Mesothelial cell of epicardium (in vitro differentiated cells): ENCODE measurements at regions not wholly inside any gene's neighbourhood (a gene's known extent, or its start where the extent isn't known, plus 50 kb on each side); places are given as distances from the start of the nearest gene placed in this dataset.

ENCODE experiments used
- DNase-seq, 2 experiments: peaks; one replicate each; pipeline ENCODE4 v3.0.0; 2021; ENCODE audit warnings: low spot score in 2 of 2; ENCODE audit not compliant: unreplicated experiment in 2 of 2
- H3K27ac Mint-ChIP-seq: 2 replicates; pipeline ENCODE4 v1.8.0; 2021; ENCODE audit warnings: mixed read lengths
- H3K27me3 Mint-ChIP-seq: 2 replicates; pipeline ENCODE4 v1.8.0; 2021; ENCODE audit warnings: low read depth, mixed read lengths
- H3K36me3 Mint-ChIP-seq: 2 replicates; pipeline ENCODE4 v1.8.0; 2021; ENCODE audit warnings: mixed read lengths
- H3K4me1 Mint-ChIP-seq: 2 replicates; pipeline ENCODE4 v1.8.0; 2021; ENCODE audit warnings: mixed read lengths
- H3K4me3 Mint-ChIP-seq: 2 replicates; pipeline ENCODE4 v1.8.0; 2021; ENCODE audit warnings: mild to moderate bottlenecking, moderate library complexity, mixed read lengths
- H3K9me3 Mint-ChIP-seq: 2 replicates; pipeline ENCODE4 v1.8.0; 2021; ENCODE audit warnings: mixed read lengths
- TF ChIP-seq, protein P1 (sequence below): fragments of 200-600 bp; sonication (generic); IDR thresholded peaks from one replicate; pipeline ENCODE4 v1.5.0; 2021; ENCODE audit warnings: antibody characterized with exemption; ENCODE audit not compliant: unreplicated experiment

DNA sequence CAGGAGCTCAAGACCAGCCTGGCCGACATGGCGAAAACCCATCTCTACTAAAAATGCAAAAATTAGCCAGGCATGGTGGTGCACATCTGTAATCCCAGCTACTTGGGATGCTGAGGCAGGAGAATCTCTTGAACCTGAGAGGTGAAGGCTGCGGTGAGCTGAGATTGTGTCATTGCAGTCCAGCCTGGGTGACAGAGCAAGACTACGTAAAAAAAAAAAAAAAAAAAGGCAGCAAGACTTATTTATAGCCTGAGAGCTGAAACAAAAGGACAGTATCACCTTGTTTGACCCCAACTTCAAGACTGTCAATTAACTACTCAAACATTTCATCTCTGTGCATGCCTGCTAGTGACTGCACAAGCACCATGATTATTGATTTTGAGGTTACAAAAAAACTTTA is 478.9 kb upstream of the GBE1 start:
- no peak overlapping the region for H3K4me3 Mint-ChIP-seq
- no peaks in the 10 kb centered on the region for H3K4me1 Mint-ChIP-seq
- DNase-seq: no peak
- no peaks in the 10 kb centered on the region for H3K9me3 Mint-ChIP-seq
- no peaks in the 10 kb centered on the region for H3K27me3 Mint-ChIP-seq
- TF ChIP-seq, protein P1, sequence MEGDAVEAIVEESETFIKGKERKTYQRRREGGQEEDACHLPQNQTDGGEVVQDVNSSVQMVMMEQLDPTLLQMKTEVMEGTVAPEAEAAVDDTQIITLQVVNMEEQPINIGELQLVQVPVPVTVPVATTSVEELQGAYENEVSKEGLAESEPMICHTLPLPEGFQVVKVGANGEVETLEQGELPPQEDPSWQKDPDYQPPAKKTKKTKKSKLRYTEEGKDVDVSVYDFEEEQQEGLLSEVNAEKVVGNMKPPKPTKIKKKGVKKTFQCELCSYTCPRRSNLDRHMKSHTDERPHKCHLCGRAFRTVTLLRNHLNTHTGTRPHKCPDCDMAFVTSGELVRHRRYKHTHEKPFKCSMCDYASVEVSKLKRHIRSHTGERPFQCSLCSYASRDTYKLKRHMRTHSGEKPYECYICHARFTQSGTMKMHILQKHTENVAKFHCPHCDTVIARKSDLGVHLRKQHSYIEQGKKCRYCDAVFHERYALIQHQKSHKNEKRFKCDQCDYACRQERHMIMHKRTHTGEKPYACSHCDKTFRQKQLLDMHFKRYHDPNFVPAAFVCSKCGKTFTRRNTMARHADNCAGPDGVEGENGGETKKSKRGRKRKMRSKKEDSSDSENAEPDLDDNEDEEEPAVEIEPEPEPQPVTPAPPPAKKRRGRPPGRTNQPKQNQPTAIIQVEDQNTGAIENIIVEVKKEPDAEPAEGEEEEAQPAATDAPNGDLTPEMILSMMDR: no peak
- H3K27ac Mint-ChIP-seq: no peak overlapping the region
- H3K36me3 Mint-ChIP-seq: no peaks in the 10 kb centered on the region

DNA sequence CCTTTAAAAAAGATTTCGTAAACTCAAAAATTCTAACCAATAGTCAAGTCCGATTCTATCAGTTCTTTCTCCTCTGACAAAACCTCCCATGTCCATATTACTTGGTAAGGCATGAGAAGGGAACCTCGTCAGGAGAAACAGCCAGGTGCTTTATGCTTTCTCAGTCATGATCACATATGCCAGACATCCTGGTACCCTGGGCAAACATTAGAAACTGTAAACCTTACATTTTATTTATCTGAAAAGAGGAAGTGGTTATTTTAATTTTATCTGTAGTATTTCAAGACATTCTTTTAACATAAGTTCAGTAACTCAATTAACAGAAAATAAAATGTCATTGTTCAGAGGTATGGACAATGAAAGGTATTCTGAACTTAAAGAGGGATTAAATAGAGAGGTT is 474.8 kb upstream of the GBE1 start:
- Mint-ChIP-seq H3K36me3 (no peaks in the 10 kb centered on the region), H3K4me1 (no peaks in the 10 kb centered on the region), H3K4me3 (no peak overlapping the region), H3K27ac (no peak overlapping the region), H3K9me3 (no peaks in the 10 kb centered on the region), H3K27me3 (peaks cover 2% of the 10 kb centered on the region)
- no peak for DNase-seq
- TF ChIP-seq, protein P1: no peak

DNA sequence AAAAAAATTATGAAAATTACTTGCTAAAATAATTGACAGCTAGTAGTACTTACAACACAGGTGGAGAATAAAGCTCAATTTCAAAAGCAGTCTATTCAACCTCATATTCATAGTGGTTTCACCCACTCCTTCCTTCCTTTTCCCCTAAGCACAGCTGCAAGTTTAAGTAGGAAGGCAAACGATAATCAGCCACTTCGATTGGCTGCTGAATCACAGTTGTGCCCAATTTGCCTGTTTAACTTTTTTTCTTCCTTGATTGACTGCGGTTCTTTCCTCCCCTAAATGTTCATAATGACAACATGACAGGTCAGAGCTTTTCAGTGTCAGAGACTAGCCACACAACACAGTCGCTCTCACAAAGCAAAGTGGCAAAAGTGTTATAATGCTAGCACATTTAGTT is 468.0 kb upstream of the GBE1 start:
- TF ChIP-seq, protein P1: no peak
- Mint-ChIP-seq H3K36me3 (no peaks in the 10 kb centered on the region), H3K27ac (no peak overlapping the region), H3K9me3 (no peaks in the 10 kb centered on the region), H3K27me3 (no peaks in the 10 kb centered on the region), H3K4me3 (no peak overlapping the region), H3K4me1 (no peaks in the 10 kb centered on the region)
- no peak for DNase-seq

DNA sequence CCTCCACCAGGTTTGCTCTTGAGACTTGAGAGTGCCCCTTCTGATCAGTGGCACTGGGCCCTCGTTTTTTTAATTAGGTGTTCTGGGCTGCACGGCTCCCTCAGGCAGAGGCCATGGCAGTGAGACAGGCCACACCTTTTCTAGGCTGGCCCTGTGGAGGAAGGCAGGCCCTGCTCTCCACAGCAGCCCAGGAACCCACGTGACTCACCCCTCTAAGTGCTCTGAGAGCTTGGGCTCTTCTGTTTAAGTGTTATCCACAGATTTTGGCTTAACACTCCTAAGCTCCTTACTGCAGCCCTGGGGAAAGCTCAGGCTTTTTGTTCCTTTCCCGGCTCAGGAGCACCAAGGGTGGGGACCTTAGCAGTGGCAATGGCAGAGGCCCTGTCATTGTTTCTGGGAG is 463.2 kb upstream of the GBE1 start:
- no peak for DNase-seq
- peaks cover 22% of the 10 kb centered on the region for H3K9me3 Mint-ChIP-seq

DNA sequence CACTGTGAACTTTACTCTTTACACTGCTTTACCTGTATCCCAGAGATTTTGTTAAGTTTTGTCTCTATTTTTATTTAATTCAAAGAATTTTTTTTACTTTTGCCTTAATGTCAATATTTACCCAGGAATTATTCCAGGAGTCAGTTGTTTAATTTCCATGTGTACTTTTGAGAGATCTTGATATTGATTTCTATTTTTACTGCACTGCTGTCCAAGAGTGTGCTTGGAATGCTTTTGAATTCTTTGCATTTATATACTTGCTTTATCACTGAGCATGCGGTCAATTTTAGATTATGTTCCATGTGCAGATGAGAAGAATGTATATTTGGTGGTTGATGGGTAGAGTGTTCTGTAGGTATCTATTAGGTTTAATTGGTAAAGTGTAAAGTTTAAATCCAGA is 461.0 kb upstream of the GBE1 start:
- Mint-ChIP-seq H3K4me3 (no peak overlapping the region), H3K36me3 (no peaks in the 10 kb centered on the region), H3K4me1 (no peaks in the 10 kb centered on the region), H3K27ac (no peak overlapping the region), H3K9me3 (peaks cover 22% of the 10 kb centered on the region), H3K27me3 (no peaks in the 10 kb centered on the region)
- no peak for DNase-seq
- TF ChIP-seq, protein P1: no peak

More for the DNA sequence above, 463.2 kb upstream of the GBE1 start:
- TF ChIP-seq, protein P1: no peak
- H3K4me1 Mint-ChIP-seq: no peaks in the 10 kb centered on the region
- H3K27ac Mint-ChIP-seq: no peak overlapping the region
- no peaks in the 10 kb centered on the region for H3K27me3 Mint-ChIP-seq
- H3K4me3 Mint-ChIP-seq: no peak overlapping the region
- H3K36me3 Mint-ChIP-seq: no peaks in the 10 kb centered on the region

DNA sequence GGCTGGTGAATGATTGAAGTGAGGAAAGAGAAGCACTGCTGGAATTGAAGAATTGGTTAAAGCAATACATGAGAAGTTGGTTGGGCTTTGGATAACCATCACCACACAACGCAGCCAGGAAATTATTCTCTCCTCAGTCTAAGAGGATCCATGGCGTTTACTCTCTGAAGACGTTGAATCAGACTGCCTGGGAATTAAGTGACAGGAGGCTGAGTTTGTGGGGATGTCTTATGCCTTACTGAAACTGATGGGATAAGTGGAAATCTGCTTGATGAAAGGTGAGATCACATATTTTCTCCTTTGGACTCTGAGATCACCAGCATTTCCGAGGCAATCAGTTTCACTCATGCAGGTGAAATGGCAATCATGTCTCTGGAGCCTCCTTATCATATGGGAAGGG is 456.1 kb upstream of the GBE1 start:
- H3K9me3 Mint-ChIP-seq: peaks cover 11% of the 10 kb centered on the region
- TF ChIP-seq, protein P1: no peak
- H3K27me3 Mint-ChIP-seq: peaks cover 2% of the 10 kb centered on the region
- DNase-seq: no peak
- no peaks in the 10 kb centered on the region for H3K36me3 Mint-ChIP-seq
- no peak overlapping the region for H3K27ac Mint-ChIP-seq
- no peaks in the 10 kb centered on the region for H3K4me1 Mint-ChIP-seq
- no peak overlapping the region for H3K4me3 Mint-ChIP-seq
